Keratinocyte (primary cell): ENCODE measurements at regions not wholly inside any gene's neighbourhood (a gene's known extent, or its start where the extent isn't known, plus 50 kb on each side); places are given as distances from the start of the nearest gene placed in this dataset.

ENCODE experiments used
- DNase-seq: peaks from one replicate; pipeline ENCODE4 v3.0.0-alpha.2; 2011; ENCODE audit warnings: low read depth, missing footprints, low spot score
- FAIRE-seq: peaks from 2 replicates; lab custom pipeline; 2011; peaks lifted over from hg19 to GRCh38; lab: Jason Lieb, UNC
- H2AFZ ChIP-seq: 2 replicates; pipeline ENCODE4 v1.6.0; 2012; ENCODE audit warnings: low read length, control low read depth, inconsistent platforms; ENCODE audit not compliant: control insufficient read depth
- H3K27ac ChIP-seq: 2 replicates; pipeline ENCODE4 v1.5.1; 2011; ENCODE audit warnings: low read length; ENCODE audit not compliant: control insufficient read depth, insufficient read depth
- H3K27me3 ChIP-seq: 3 replicates; pipeline ENCODE4 v1.6.0; 2011; ENCODE audit warnings: low read length; ENCODE audit not compliant: control insufficient read depth, insufficient read depth; ENCODE audit errors: extremely low read depth
- H3K36me3 ChIP-seq, 2 experiments: 2 replicates in 1 of 2; 3 replicates in 1 of 2; pipeline ENCODE4 v1.5.1; 2011; ENCODE audit warnings: low read length in 2 of 2, mild to moderate bottlenecking in 1 of 2; ENCODE audit not compliant: control insufficient read depth in 2 of 2, insufficient read depth in 2 of 2; ENCODE audit errors: extremely low read depth in 1 of 2
- H3K4me1 ChIP-seq: 3 replicates; pipeline ENCODE4 v1.5.1; 2011; ENCODE audit warnings: low read length; ENCODE audit not compliant: control insufficient read depth, insufficient read depth; ENCODE audit errors: extremely low read depth
- H3K4me2 ChIP-seq: 3 replicates; pipeline ENCODE4 v1.6.0; 2011; ENCODE audit warnings: low read depth, low read length; ENCODE audit not compliant: control insufficient read depth, insufficient read depth; ENCODE audit errors: extremely low read depth
- H3K4me3 ChIP-seq, 3 experiments: fragments of 200-600 bp in 1 of 3; sonication (generic) in 1 of 3; 2 replicates in 2 of 3; 3 replicates in 1 of 3; pipeline ENCODE4 v1.5.1; 2011 to 2016; ENCODE audit warnings: low read length in 3 of 3, mild to moderate bottlenecking in 3 of 3, control low read depth in 2 of 3, inconsistent platforms in 1 of 3, low read depth in 1 of 3, mixed read lengths in 1 of 3, mixed run types in 1 of 3, moderate library complexity in 1 of 3; ENCODE audit not compliant: control insufficient read depth in 2 of 3, insufficient read depth in 2 of 3; ENCODE audit errors: extremely low read depth in 1 of 3
- H3K79me2 ChIP-seq: 2 replicates; pipeline ENCODE4 v1.6.0; 2012; ENCODE audit warnings: low read length; ENCODE audit not compliant: control insufficient read depth, insufficient read depth
- H3K9ac ChIP-seq: 3 replicates; pipeline ENCODE4 v1.6.0; 2011; ENCODE audit warnings: low read length; ENCODE audit not compliant: control insufficient read depth, insufficient read depth; ENCODE audit errors: extremely low read depth
- H3K9me1 ChIP-seq: 3 replicates; pipeline ENCODE4 v1.6.0; 2011; ENCODE audit warnings: low read length; ENCODE audit not compliant: control insufficient read depth, insufficient read depth; ENCODE audit errors: extremely low read depth
- H3K9me3 ChIP-seq: 2 replicates; pipeline ENCODE4 v1.5.1; 2012; ENCODE audit warnings: low read depth, low read length; ENCODE audit not compliant: control insufficient read depth
- H4K20me1 ChIP-seq: 3 replicates; pipeline ENCODE4 v1.6.0; 2011; ENCODE audit warnings: low read length; ENCODE audit not compliant: control insufficient read depth, insufficient read depth; ENCODE audit errors: extremely low read depth
- CTCF ChIP-seq, 3 experiments: IDR thresholded peaks in 1 of 3; conservative IDR thresholded peaks in 1 of 3; optimal IDR thresholded peaks in 1 of 3; 2 replicates in 2 of 3; 3 replicates in 1 of 3; pipeline versions ENCODE3 to v1.5.1; 2011; ENCODE audit warnings: low read length in 3 of 3, mild to moderate bottlenecking in 3 of 3, moderate library complexity in 2 of 3, control low read depth in 1 of 3, inconsistent platforms in 1 of 3; ENCODE audit not compliant: insufficient read depth in 2 of 3; ENCODE audit errors: extremely low read depth in 1 of 3
- EZH2 ChIP-seq: IDR thresholded peaks from one replicate; pipeline ENCODE4 v1.6.1; 2012; ENCODE audit warnings: inconsistent platforms, mild to moderate bottlenecking, low read length, moderate library complexity
- dilution Hi-C: fragments of 300-500 bp; cut with MboI; formaldehyde crosslinking; loops from one replicate; pipeline ENCODE4 v1.7.0; 2020; ENCODE audit warnings: low sequenced_read_pairs; ENCODE audit not compliant: extremely low pct_ligation_motif_present

DNA sequence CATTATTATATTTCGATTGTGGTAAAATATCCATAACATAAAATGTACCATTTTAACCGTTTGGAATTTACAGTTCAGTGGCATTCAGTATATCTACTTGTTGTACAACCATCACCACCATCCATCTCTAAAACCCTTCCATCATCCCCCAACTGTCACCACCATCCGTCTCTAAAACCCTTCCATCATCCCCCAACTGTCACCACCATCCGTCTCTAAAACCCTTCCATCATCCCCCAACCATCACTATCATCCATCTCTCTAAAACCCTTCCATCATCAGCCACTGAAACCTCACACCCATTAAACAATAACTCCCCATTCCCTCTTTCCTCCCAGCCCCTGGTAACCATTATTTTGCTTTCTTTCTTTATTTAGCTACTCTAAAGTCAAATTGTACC is 144.2 kb upstream of the EEA1 start:
- H3K9me1 ChIP-seq, result no peaks in the 10 kb centered on the region
- no peaks in the 10 kb centered on the region for H3K4me1 ChIP-seq
- no peaks in the 10 kb centered on the region for H3K79me2 ChIP-seq
- no peak overlapping the region for H3K27ac ChIP-seq
- no peak overlapping the region for H3K9ac ChIP-seq
- no peak overlapping the region for H2AFZ ChIP-seq
- no peaks in the 10 kb centered on the region for H3K9me3 ChIP-seq
- dilution Hi-C loops, result no loop called here
- DNase-seq (no peak), FAIRE-seq (no peak)
- no peak overlapping the region for H3K4me3 ChIP-seq
- H3K4me2 ChIP-seq, result no peak overlapping the region
- no peaks in the 10 kb centered on the region for H3K27me3 ChIP-seq
- no peak for TF ChIP-seq EZH2
- TF ChIP-seq CTCF (optimal IDR thresholded peaks at IDR 0.05 in 1 of 3, IDR thresholded peaks at IDR 0.05 in 1 of 3, conservative IDR thresholded peaks at IDR 0.05 in 1 of 3; ENCODE audit: extremely low read depth in 1 of 3, insufficient read depth in 2 of 3, low read length in 3 of 3), result no peak
- no peaks in the 10 kb centered on the region for H3K36me3 ChIP-seq
- H4K20me1 ChIP-seq, result no peaks in the 10 kb centered on the region

- Histone ChIP-seq H3K9me1 (no peaks in the 10 kb centered on the region), H3K4me1 (peaks cover 10% of the 10 kb centered on the region), H3K9me3 (no peaks in the 10 kb centered on the region), H3K4me3 (no peak overlapping the region), H4K20me1 (no peaks in the 10 kb centered on the region), H3K27ac (no peak overlapping the region), H2AFZ (no peak overlapping the region), H3K27me3 (no peaks in the 10 kb centered on the region), H3K79me2 (no peaks in the 10 kb centered on the region), H3K36me3 (no peaks in the 10 kb centered on the region), H3K9ac (no peak overlapping the region), H3K4me2 (no peak overlapping the region)
- dilution Hi-C loops, result no loop called here
- DNase-seq, result no peak
- no peak for TF ChIP-seq EZH2
- TF ChIP-seq CTCF (optimal IDR thresholded peaks at IDR 0.05 in 1 of 3, IDR thresholded peaks at IDR 0.05 in 1 of 3, conservative IDR thresholded peaks at IDR 0.05 in 1 of 3; ENCODE audit: extremely low read depth in 1 of 3, insufficient read depth in 2 of 3, low read length in 3 of 3), result no peak
- no peak for FAIRE-seq
Observed at GRCh38 chr12:93078059-93078458, 149.0 kb upstream of the EEA1 start.
